ENCODE measurements at regions not wholly inside any gene's neighbourhood (a gene's known extent, or its start where the extent isn't known, plus 50 kb on each side); places are given as distances from the start of the nearest gene placed in this dataset.
"Not testable (repeated sequence)": the region's sequence is repeated elsewhere in the genome, so short reads cannot be mapped to it uniquely, and the experiment has no call there.

GRCh38 chr11:135015966-135016365, 603.9 kb upstream of the B3GAT1 start:
- Histone ChIP-seq H3K9ac (ENCODE audit: low read length in 3 of 3) (no peak overlapping the region), H3K9me3 (ENCODE audit: control insufficient read depth in 2 of 3, insufficient read depth in 1 of 3, low read length in 3 of 3) (peaks cover 0 to 3% (median 0%) of the 10 kb centered on the region in 3 donors), H3K27me3 (ENCODE audit: control insufficient read depth, insufficient read depth, low read length) (no peaks in the 10 kb centered on the region), H3K4me3 (ENCODE audit: low read length in 3 of 3) (no peak overlapping the region), H3K4me1 (ENCODE audit: control insufficient read depth in 2 of 3, insufficient read depth in 2 of 3, low read depth in 1 of 3, low read length in 3 of 3) (no peaks in the 10 kb centered on the region), H3K27ac (ENCODE audit: low read depth in 2 of 2, low read length in 2 of 2) (no peak overlapping the region), H3K36me3 (ENCODE audit: control insufficient read depth in 2 of 3, insufficient read depth in 3 of 3, low read length in 3 of 3) (no peaks in the 10 kb centered on the region)
- intact Hi-C loops (cut with DNase I): no loop called here
- no peak for FAIRE-seq
- no peak for TF ChIP-seq CTCF (IDR thresholded peaks at IDR 0.05; ENCODE audit: borderline replicate concordance, extremely low read depth, insufficient read depth)
- no peak for DNase-seq

- H3K9me3 ChIP-seq (ENCODE audit: control insufficient read depth in 2 of 3, insufficient read depth in 1 of 3, low read length in 3 of 3); H3K9ac ChIP-seq (ENCODE audit: low read length in 3 of 3); H3K4me1 ChIP-seq (ENCODE audit: control insufficient read depth in 2 of 3, insufficient read depth in 2 of 3, low read depth in 1 of 3, low read length in 3 of 3); FAIRE-seq; H3K36me3 ChIP-seq (ENCODE audit: control insufficient read depth in 2 of 3, insufficient read depth in 3 of 3, low read length in 3 of 3); intact Hi-C loops (cut with DNase I); H3K27me3 ChIP-seq (ENCODE audit: control insufficient read depth, insufficient read depth, low read length); H3K27ac ChIP-seq (ENCODE audit: low read depth in 2 of 2, low read length in 2 of 2); H3K4me3 ChIP-seq (ENCODE audit: low read length in 3 of 3); DNase-seq: not testable (repeated sequence)
Observed at GRCh38 chr11:135011313-135011712, 599.3 kb upstream of the B3GAT1 start.

GRCh38 chr11:135009125-135009524, 597.1 kb upstream of the B3GAT1 start:
- intact Hi-C loops (cut with DNase I): no loop called here
- FAIRE-seq (no peak), DNase-seq (no peak)
- no peaks in the 10 kb centered on the region for H3K36me3 ChIP-seq (ENCODE audit: control insufficient read depth in 2 of 3, insufficient read depth in 3 of 3, low read length in 3 of 3)
- H3K9me3 ChIP-seq (ENCODE audit: control insufficient read depth in 2 of 3, insufficient read depth in 1 of 3, low read length in 3 of 3): no peaks in the 10 kb centered on the region
- no peak overlapping the region for H3K27ac ChIP-seq (ENCODE audit: low read depth in 2 of 2, low read length in 2 of 2)
- no peak overlapping the region for H3K9ac ChIP-seq (ENCODE audit: low read length in 3 of 3)
- no peak for TF ChIP-seq CTCF (IDR thresholded peaks at IDR 0.05; ENCODE audit: borderline replicate concordance, extremely low read depth, insufficient read depth)
- no peak overlapping the region for H3K4me3 ChIP-seq (ENCODE audit: low read length in 3 of 3)
- H3K4me1 ChIP-seq (ENCODE audit: control insufficient read depth in 2 of 3, insufficient read depth in 2 of 3, low read depth in 1 of 3, low read length in 3 of 3): no peaks in the 10 kb centered on the region
- no peaks in the 10 kb centered on the region for H3K27me3 ChIP-seq (ENCODE audit: control insufficient read depth, insufficient read depth, low read length)

GRCh38 chr11:135008412-135008811, 596.4 kb upstream of the B3GAT1 start:
- Histone ChIP-seq H3K27me3 (ENCODE audit: control insufficient read depth, insufficient read depth, low read length) (no peaks in the 10 kb centered on the region), H3K36me3 (ENCODE audit: control insufficient read depth in 2 of 3, insufficient read depth in 3 of 3, low read length in 3 of 3) (no peaks in the 10 kb centered on the region), H3K4me1 (ENCODE audit: control insufficient read depth in 2 of 3, insufficient read depth in 2 of 3, low read depth in 1 of 3, low read length in 3 of 3) (no peaks in the 10 kb centered on the region), H3K27ac (ENCODE audit: low read depth in 2 of 2, low read length in 2 of 2) (no peak overlapping the region), H3K9ac (ENCODE audit: low read length in 3 of 3) (no peak overlapping the region), H3K9me3 (ENCODE audit: control insufficient read depth in 2 of 3, insufficient read depth in 1 of 3, low read length in 3 of 3) (no peaks in the 10 kb centered on the region), H3K4me3 (ENCODE audit: low read length in 3 of 3) (no peak overlapping the region)
- intact Hi-C loops (cut with DNase I): no loop called here
- FAIRE-seq (no peak), DNase-seq (no peak)
- TF ChIP-seq CTCF (IDR thresholded peaks at IDR 0.05; ENCODE audit: borderline replicate concordance, extremely low read depth, insufficient read depth): no peak
